ENCODE measurements at regions not wholly inside any gene's neighbourhood (a gene's known extent, or its start where the extent isn't known, plus 50 kb on each side); places are given as distances from the start of the nearest gene placed in this dataset.

DNA sequence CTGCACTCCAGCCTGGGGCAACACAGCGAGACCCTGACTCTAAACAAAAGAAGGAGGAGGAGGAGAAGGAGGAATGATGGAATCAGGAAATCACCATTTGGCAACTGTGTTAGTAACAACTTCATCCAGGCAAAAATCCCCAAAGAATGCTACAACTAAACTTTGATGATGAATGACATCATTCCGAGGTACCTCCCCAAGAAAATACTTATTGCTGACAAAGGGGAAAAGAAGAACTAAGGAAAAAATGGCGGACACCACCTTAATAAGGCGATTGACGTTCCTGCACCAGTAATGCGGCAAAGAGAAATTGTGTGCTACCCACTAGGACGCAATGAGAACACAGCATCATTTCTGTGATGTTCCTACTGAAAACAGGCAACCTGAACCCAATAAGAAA is 78.2 kb upstream of the SLC6A11 start:
- TF ChIP-seq ISL1 (CRISPR knock-in tag; IDR thresholded peaks at IDR 0.05), result no peak
- no peak for TF ChIP-seq SNAI2 (CRISPR knock-in tag; IDR thresholded peaks at IDR 0.05)
- TF ChIP-seq ARNTL (CRISPR knock-in tag; IDR thresholded peaks at IDR 0.05; ENCODE audit: borderline replicate concordance, low read depth), result no peak
- no peak for TF ChIP-seq ZFP30 (CRISPR knock-in tag; IDR thresholded peaks at IDR 0.05)
- no peak for TF ChIP-seq CSDC2 (CRISPR knock-in tag; IDR thresholded peaks at IDR 0.05)
- TF ChIP-seq ZC3H10 (CRISPR knock-in tag; IDR thresholded peaks at IDR 0.05), result no peak
- TF ChIP-seq BACH2 (CRISPR knock-in tag; IDR thresholded peaks at IDR 0.05; ENCODE audit: borderline replicate concordance), result no peak
- no peak for TF ChIP-seq OSR1 (CRISPR knock-in tag; IDR thresholded peaks at IDR 0.05)
- no peak for TF ChIP-seq ZNF565 (CRISPR knock-in tag; conservative IDR thresholded peaks at IDR 0.05; ENCODE audit: low read depth)
- TF ChIP-seq, protein P1, sequence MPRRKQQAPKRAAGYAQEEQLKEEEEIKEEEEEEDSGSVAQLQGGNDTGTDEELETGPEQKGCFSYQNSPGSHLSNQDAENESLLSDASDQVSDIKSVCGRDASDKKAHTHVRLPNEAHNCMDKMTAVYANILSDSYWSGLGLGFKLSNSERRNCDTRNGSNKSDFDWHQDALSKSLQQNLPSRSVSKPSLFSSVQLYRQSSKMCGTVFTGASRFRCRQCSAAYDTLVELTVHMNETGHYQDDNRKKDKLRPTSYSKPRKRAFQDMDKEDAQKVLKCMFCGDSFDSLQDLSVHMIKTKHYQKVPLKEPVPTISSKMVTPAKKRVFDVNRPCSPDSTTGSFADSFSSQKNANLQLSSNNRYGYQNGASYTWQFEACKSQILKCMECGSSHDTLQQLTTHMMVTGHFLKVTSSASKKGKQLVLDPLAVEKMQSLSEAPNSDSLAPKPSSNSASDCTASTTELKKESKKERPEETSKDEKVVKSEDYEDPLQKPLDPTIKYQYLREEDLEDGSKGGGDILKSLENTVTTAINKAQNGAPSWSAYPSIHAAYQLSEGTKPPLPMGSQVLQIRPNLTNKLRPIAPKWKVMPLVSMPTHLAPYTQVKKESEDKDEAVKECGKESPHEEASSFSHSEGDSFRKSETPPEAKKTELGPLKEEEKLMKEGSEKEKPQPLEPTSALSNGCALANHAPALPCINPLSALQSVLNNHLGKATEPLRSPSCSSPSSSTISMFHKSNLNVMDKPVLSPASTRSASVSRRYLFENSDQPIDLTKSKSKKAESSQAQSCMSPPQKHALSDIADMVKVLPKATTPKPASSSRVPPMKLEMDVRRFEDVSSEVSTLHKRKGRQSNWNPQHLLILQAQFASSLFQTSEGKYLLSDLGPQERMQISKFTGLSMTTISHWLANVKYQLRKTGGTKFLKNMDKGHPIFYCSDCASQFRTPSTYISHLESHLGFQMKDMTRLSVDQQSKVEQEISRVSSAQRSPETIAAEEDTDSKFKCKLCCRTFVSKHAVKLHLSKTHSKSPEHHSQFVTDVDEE (CRISPR knock-in tag; IDR thresholded peaks at IDR 0.05), result no peak
- no peak for TF ChIP-seq ESRRG (CRISPR knock-in tag; IDR thresholded peaks at IDR 0.05)

DNA sequence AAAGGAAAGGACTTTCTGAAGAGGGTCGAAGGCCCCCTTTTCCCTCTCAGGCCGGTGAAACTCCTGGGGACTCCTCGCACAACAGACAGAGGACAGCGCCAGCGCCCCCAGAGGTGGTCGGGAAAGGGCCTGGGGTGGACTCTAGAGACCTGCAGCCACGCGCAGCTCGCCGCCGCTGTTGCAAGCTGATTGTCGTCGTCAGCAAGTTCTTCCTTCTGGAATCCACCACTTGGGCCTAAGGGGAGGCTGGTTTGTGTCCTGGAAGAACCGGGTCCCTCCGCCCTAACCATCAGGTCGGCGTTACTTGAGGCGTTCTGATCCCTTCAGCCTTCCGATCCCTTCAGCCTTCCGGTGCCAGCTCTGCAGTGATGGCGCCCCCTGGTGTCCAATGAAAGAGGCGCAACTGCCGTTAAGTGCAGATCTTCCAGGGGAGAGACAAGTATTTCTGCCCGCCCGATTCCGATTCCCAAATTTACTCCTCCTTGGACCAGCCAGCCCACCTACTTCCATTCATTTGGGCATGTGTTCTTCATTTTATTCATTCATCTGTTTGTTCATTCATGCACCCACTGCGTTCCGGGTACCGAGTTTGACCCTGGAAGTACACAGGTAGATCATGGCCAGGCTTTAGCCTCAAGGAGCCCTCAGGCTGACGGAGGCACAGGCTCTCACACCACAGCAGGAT is 77.2 kb upstream of the SLC6A11 start:
- ATAC-seq, result peak; percentile 96
- TF ChIP-seq ZNF70 (CRISPR knock-in tag; IDR thresholded peaks at IDR 0.05) (no peak), BACH2 (CRISPR knock-in tag; IDR thresholded peaks at IDR 0.05; ENCODE audit: borderline replicate concordance) (no peak), RARB (CRISPR knock-in tag; IDR thresholded peaks at IDR 0.05) (no peak), ISL1 (CRISPR knock-in tag; IDR thresholded peaks at IDR 0.05) (no peak), SNAI2 (CRISPR knock-in tag; IDR thresholded peaks at IDR 0.05) (no peak), ZC3H10 (CRISPR knock-in tag; IDR thresholded peaks at IDR 0.05) (no peak), GLIS3 (CRISPR knock-in tag; IDR thresholded peaks at IDR 0.05) (no peak), ZNF565 (CRISPR knock-in tag; conservative IDR thresholded peaks at IDR 0.05; ENCODE audit: low read depth) (no peak), ZFP30 (CRISPR knock-in tag; IDR thresholded peaks at IDR 0.05) (no peak), ARNTL (CRISPR knock-in tag; IDR thresholded peaks at IDR 0.05; ENCODE audit: borderline replicate concordance, low read depth) (no peak), ZFP3 (CRISPR knock-in tag; IDR thresholded peaks at IDR 0.05) (no peak), ZNF8 (CRISPR knock-in tag; IDR thresholded peaks at IDR 0.05) (no peak), TOX (CRISPR knock-in tag; IDR thresholded peaks at IDR 0.05; ENCODE audit: borderline replicate concordance) (no peak), ESRRG (CRISPR knock-in tag; IDR thresholded peaks at IDR 0.05) (no peak), PPARA (CRISPR knock-in tag; IDR thresholded peaks at IDR 0.05; ENCODE audit: borderline replicate concordance) (no peak)
- TF ChIP-seq, protein P2, sequence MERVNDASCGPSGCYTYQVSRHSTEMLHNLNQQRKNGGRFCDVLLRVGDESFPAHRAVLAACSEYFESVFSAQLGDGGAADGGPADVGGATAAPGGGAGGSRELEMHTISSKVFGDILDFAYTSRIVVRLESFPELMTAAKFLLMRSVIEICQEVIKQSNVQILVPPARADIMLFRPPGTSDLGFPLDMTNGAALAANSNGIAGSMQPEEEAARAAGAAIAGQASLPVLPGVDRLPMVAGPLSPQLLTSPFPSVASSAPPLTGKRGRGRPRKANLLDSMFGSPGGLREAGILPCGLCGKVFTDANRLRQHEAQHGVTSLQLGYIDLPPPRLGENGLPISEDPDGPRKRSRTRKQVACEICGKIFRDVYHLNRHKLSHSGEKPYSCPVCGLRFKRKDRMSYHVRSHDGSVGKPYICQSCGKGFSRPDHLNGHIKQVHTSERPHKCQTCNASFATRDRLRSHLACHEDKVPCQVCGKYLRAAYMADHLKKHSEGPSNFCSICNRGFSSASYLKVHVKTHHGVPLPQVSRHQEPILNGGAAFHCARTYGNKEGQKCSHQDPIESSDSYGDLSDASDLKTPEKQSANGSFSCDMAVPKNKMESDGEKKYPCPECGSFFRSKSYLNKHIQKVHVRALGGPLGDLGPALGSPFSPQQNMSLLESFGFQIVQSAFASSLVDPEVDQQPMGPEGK (CRISPR knock-in tag; IDR thresholded peaks at IDR 0.05; ENCODE audit: borderline replicate concordance), result no peak
- TF ChIP-seq, protein P3, sequence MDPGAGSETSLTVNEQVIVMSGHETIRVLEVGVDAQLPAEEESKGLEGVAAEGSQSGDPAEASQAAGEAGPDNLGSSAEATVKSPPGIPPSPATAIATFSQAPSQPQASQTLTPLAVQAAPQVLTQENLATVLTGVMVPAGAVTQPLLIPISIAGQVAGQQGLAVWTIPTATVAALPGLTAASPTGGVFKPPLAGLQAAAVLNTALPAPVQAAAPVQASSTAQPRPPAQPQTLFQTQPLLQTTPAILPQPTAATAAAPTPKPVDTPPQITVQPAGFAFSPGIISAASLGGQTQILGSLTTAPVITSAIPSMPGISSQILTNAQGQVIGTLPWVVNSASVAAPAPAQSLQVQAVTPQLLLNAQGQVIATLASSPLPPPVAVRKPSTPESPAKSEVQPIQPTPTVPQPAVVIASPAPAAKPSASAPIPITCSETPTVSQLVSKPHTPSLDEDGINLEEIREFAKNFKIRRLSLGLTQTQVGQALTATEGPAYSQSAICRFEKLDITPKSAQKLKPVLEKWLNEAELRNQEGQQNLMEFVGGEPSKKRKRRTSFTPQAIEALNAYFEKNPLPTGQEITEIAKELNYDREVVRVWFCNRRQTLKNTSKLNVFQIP (CRISPR knock-in tag; IDR thresholded peaks at IDR 0.05; ENCODE audit: borderline replicate concordance, low read depth), result no peak
- TF ChIP-seq, protein P1 (CRISPR knock-in tag; IDR thresholded peaks at IDR 0.05), result no peak
- TF ChIP-seq, protein P4, sequence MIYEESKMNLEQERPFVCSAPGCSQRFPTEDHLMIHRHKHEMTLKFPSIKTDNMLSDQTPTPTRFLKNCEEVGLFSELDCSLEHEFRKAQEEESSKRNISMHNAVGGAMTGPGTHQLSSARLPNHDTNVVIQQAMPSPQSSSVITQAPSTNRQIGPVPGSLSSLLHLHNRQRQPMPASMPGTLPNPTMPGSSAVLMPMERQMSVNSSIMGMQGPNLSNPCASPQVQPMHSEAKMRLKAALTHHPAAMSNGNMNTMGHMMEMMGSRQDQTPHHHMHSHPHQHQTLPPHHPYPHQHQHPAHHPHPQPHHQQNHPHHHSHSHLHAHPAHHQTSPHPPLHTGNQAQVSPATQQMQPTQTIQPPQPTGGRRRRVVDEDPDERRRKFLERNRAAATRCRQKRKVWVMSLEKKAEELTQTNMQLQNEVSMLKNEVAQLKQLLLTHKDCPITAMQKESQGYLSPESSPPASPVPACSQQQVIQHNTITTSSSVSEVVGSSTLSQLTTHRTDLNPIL (CRISPR knock-in tag; IDR thresholded peaks at IDR 0.05; ENCODE audit: low read depth), result no peak

More for the DNA sequence above, 78.2 kb upstream of the SLC6A11 start:
- ATAC-seq, result no peak
